Mucosa of rectum (tissue), 2 donors: ENCODE measurements at regions not wholly inside any gene's neighbourhood (a gene's known extent, or its start where the extent isn't known, plus 50 kb on each side); places are given as distances from the start of the nearest gene placed in this dataset.

Source experiments
- H3K27ac ChIP-seq, 2 donors: one replicate each; pipeline ENCODE4 v1.7.0; 2013; ENCODE audit warnings: inconsistent platforms in 2 of 2, low read depth in 2 of 2, low read length in 2 of 2
- H3K27me3 ChIP-seq, 2 donors: one replicate each; pipeline ENCODE4 v1.7.0; 2013; ENCODE audit warnings: low read length in 2 of 2; ENCODE audit not compliant: control insufficient read depth in 2 of 2, insufficient read depth in 2 of 2
- H3K36me3 ChIP-seq, 2 donors: one replicate each; pipeline ENCODE4 v1.7.0; 2013; ENCODE audit warnings: low read length in 2 of 2; ENCODE audit not compliant: control insufficient read depth in 2 of 2, insufficient read depth in 2 of 2
- H3K4me1 ChIP-seq, 2 donors: one replicate each; pipeline ENCODE4 v1.7.0; 2013; ENCODE audit warnings: low read length in 2 of 2, mild to moderate bottlenecking in 1 of 2; ENCODE audit not compliant: control insufficient read depth in 2 of 2, insufficient read depth in 2 of 2
- H3K4me3 ChIP-seq, 2 donors: one replicate each; pipeline ENCODE4 v1.7.0; 2013; ENCODE audit warnings: low read length in 2 of 2
- H3K9ac ChIP-seq, 2 donors: one replicate each; pipeline ENCODE4 v1.7.0; 2013; ENCODE audit warnings: low read length in 2 of 2, low read depth in 1 of 2, mild to moderate bottlenecking in 1 of 2
- H3K9me3 ChIP-seq, 2 donors: one replicate each; pipeline ENCODE4 v1.7.0; 2013; ENCODE audit warnings: low read length in 2 of 2; ENCODE audit not compliant: control insufficient read depth in 2 of 2
- donor health status: healthy.
- donor health status: Normal muscosa, but diverticular disease.

- Histone ChIP-seq H3K27me3 (no peaks in the 10 kb centered on the region), H3K27ac (no peak overlapping the region), H3K4me3 (no peak overlapping the region), H3K36me3 (no peaks in the 10 kb centered on the region), H3K9ac (no peak overlapping the region), H3K4me1 (no peaks in the 10 kb centered on the region), H3K9me3 (no peaks in the 10 kb centered on the region)
These were observed 114.0 kb downstream of the NSG2 start for GRCh38 chr5:174159327-174160114.

GRCh38 chr5:174165406-174165805, 119.9 kb downstream of the NSG2 start:
- no peaks in the 10 kb centered on the region for H3K9me3 ChIP-seq
- H3K4me1 ChIP-seq = no peaks in the 10 kb centered on the region
- H3K27me3 ChIP-seq = no peaks in the 10 kb centered on the region
- no peak overlapping the region for H3K9ac ChIP-seq
- no peak overlapping the region for H3K27ac ChIP-seq
- H3K4me3 ChIP-seq = no peak overlapping the region
- H3K36me3 ChIP-seq = no peaks in the 10 kb centered on the region

GRCh38 chr5:174166231-174167079, 120.9 kb downstream of the NSG2 start:
- H3K4me1 ChIP-seq = no peaks in the 10 kb centered on the region
- no peaks in the 10 kb centered on the region for H3K9me3 ChIP-seq
- no peaks in the 10 kb centered on the region for H3K36me3 ChIP-seq
- H3K9ac ChIP-seq = no peak overlapping the region
- H3K27me3 ChIP-seq = no peaks in the 10 kb centered on the region
- no peak overlapping the region for H3K27ac ChIP-seq
- H3K4me3 ChIP-seq = no peak overlapping the region

DNA sequence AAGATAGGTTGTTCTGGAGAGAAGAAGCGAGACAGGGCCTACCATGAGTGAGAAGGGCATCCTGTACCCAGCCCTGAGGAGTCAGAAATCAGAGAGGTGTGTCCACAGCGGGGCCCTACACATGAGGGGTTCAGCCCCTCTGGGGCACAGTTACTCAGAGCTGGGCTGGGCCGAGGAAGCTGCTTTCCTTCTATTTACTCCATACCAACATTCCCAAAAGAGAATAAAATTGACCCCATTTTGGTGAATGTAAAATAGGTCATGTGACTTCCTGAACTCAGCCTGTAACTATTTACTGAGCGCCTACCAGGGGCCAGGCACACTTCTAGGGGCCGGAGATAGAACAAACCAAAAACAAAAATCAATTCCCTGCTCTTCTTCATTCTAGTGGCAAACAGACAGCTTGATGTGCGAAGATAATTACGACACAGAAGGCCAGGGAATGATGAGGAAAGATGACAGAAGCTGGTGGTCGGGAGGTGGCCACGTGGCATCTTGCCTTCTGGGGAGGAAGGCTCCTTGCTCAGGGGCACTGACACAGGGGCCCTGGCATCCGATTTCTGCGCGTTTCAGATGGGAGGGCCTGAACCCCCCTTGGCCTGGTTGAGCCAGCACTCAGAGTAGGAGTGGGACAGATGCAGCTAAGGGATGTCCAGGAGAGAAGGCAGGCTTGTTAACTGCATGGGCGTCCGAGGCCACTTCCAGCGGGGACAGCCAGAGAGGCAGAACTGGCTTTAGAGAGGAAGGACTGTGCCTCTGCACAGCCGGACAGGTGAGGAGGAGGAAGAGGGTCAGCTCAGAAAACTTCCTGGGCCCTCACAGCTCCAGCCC, 121.8 kb downstream of the NSG2 start:
- H3K4me3 ChIP-seq = no peak overlapping the region
- no peaks in the 10 kb centered on the region for H3K27me3 ChIP-seq
- no peaks in the 10 kb centered on the region for H3K4me1 ChIP-seq
- no peaks in the 10 kb centered on the region for H3K36me3 ChIP-seq
- H3K27ac ChIP-seq = no peak overlapping the region
- H3K9me3 ChIP-seq = no peaks in the 10 kb centered on the region
- H3K9ac ChIP-seq = no peak overlapping the region

- H3K27ac ChIP-seq = no peak overlapping the region
- H3K4me1 ChIP-seq = no peaks in the 10 kb centered on the region
- no peaks in the 10 kb centered on the region for H3K27me3 ChIP-seq
- no peak overlapping the region for H3K9ac ChIP-seq
- H3K36me3 ChIP-seq = no peaks in the 10 kb centered on the region
- no peaks in the 10 kb centered on the region for H3K9me3 ChIP-seq
- H3K4me3 ChIP-seq = no peak overlapping the region
These were observed 126.6 kb downstream of the NSG2 start for GRCh38 chr5:174172152-174172551.

GRCh38 chr5:174172566-174172965, 127.1 kb downstream of the NSG2 start:
- Histone ChIP-seq H3K27me3 (no peaks in the 10 kb centered on the region), H3K9ac (no peak overlapping the region)

DNA sequence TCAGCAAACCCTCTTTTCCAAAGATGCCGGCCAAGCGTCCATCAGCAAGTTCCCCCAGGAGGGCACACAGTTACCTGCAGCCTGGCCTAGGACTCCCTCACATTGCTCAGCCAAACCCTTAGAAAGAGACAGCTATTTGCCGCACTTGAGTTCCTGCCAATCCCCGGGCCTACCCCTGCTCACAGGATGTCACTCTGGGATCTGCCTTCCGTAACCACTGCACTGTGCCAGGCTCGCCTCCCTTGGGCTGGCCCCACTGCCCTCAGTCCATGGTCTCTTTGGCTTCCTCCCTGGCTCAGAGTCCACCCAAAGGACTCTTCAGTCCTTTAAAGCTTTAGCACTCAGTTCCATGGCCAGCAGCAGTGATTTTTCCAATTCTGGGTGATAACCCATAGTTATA, 128.3 kb downstream of the NSG2 start:
- no peaks in the 10 kb centered on the region for H3K4me1 ChIP-seq
- no peak overlapping the region for H3K9ac ChIP-seq
- H3K27ac ChIP-seq = no peak overlapping the region
- H3K4me3 ChIP-seq = no peak overlapping the region
- H3K36me3 ChIP-seq = no peaks in the 10 kb centered on the region
- H3K27me3 ChIP-seq = no peaks in the 10 kb centered on the region
- no peaks in the 10 kb centered on the region for H3K9me3 ChIP-seq

More at GRCh38 chr5:174172566-174172965, 127.1 kb downstream of the NSG2 start:
- Histone ChIP-seq H3K4me3 (no peak overlapping the region), H3K36me3 (no peaks in the 10 kb centered on the region), H3K4me1 (no peaks in the 10 kb centered on the region), H3K27ac (no peak overlapping the region), H3K9me3 (no peaks in the 10 kb centered on the region)

DNA sequence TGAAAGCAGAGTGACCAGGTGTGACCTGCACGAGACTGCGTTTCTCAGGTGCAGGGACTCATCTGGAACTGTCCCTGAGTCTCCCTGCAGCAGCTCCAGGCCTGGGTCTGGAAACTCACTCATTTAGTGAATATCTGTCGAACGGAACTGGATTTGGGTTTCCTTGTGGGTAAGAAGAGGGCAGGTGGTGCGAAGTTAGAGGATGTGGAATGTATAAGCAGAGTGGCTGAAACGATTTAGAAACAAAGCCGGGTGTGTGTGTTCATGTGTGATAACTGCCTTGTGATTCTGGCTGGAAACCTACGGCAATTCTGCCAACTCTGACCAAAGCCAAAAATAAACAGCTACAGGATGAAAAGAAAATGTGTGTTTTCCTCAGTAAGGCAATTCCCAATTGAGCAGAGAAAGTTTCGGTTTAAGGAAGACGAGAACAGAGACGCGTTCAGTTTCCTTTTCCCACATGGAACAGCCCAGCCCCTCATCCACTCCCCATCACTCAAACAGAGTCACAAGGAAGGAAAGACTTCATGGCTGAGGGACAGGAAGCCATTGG, 130.3 kb downstream of the NSG2 start:
- H3K27me3 ChIP-seq = no peaks in the 10 kb centered on the region
- no peak overlapping the region for H3K9ac ChIP-seq
- H3K4me1 ChIP-seq = no peaks in the 10 kb centered on the region
- no peak overlapping the region for H3K4me3 ChIP-seq
- no peaks in the 10 kb centered on the region for H3K9me3 ChIP-seq
- no peaks in the 10 kb centered on the region for H3K36me3 ChIP-seq
- no peak overlapping the region for H3K27ac ChIP-seq

DNA sequence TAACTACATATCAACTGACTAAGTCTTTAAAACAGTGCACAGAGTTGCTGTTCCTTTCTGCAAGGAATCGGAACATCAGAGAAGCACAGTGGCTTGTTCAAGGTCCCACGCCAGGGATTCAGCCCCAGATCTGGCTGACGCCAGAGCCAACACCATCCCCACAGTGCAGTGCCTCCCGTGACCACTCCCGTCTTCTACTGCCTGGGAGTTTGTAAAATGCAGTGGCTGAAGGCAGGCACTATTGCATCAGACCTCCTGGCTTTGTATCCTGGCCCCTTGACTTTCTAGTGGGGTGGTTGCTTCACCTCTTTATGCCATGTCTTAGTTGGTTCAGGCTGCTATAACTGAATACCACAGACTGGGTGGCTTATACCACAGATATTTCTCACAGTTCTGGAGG, 131.0 kb downstream of the NSG2 start:
- Histone ChIP-seq H3K9me3 (no peaks in the 10 kb centered on the region), H3K27me3 (no peaks in the 10 kb centered on the region), H3K36me3 (no peaks in the 10 kb centered on the region), H3K4me1 (no peaks in the 10 kb centered on the region), H3K9ac (no peak overlapping the region), H3K27ac (no peak overlapping the region), H3K4me3 (no peak overlapping the region)
